ENCODE measurements at regions not wholly inside any gene's neighbourhood (a gene's known extent, or its start where the extent isn't known, plus 50 kb on each side); places are given as distances from the start of the nearest gene placed in this dataset.
"Not testable (repeated sequence)": the region's sequence is repeated elsewhere in the genome, so short reads cannot be mapped to it uniquely, and the experiment has no call there.

- intact Hi-C loops (cut with micrococcal nuclease; ENCODE audit: unreplicated experiment) = no loop called here
- CTCF ChIA-PET = no interaction called here
- DNase-seq = no peak
- Mint-ChIP-seq H3K4me3 (ENCODE audit: low read depth, unreplicated experiment) (no peak overlapping the region), H3K9me3 (ENCODE audit: low read depth, unreplicated experiment) (no peaks in the 10 kb centered on the region), H3K27ac (ENCODE audit: unreplicated experiment) (no peak overlapping the region), H3K36me3 (ENCODE audit: insufficient read depth, unreplicated experiment) (no peaks in the 10 kb centered on the region), H3K27me3 (ENCODE audit: unreplicated experiment) (no peaks in the 10 kb centered on the region), H3K4me1 (ENCODE audit: low read depth, unreplicated experiment) (no peaks in the 10 kb centered on the region)
- no TSS peak for BruUV-seq (replicated peaks)
- no peak for TF ChIP-seq CTCF (IDR thresholded peaks at IDR 0.05; ENCODE audit: unreplicated experiment)
Measured at GRCh38 chr4:84126061-84126787, 372.9 kb downstream of the NKX6-1 start.

GRCh38 chr4:84110040-84110439, 389.1 kb downstream of the NKX6-1 start:
- TF ChIP-seq CTCF (IDR thresholded peaks at IDR 0.05; ENCODE audit: unreplicated experiment) = no peak
- BruUV-seq (replicated peaks) = no TSS peak
- CTCF ChIA-PET = no interaction called here

GRCh38 chr4:84101653-84102625, 397.2 kb downstream of the NKX6-1 start:
- H3K36me3 Mint-ChIP-seq (ENCODE audit: insufficient read depth, unreplicated experiment); H3K4me1 Mint-ChIP-seq (ENCODE audit: low read depth, unreplicated experiment); H3K9me3 Mint-ChIP-seq (ENCODE audit: low read depth, unreplicated experiment); CTCF ChIA-PET; DNase-seq; H3K4me3 Mint-ChIP-seq (ENCODE audit: low read depth, unreplicated experiment); H3K27ac Mint-ChIP-seq (ENCODE audit: unreplicated experiment); intact Hi-C loops (cut with micrococcal nuclease; ENCODE audit: unreplicated experiment); BruUV-seq (replicated peaks): not testable (repeated sequence)
- peaks cover 19% of the 10 kb centered on the region for H3K27me3 Mint-ChIP-seq (ENCODE audit: unreplicated experiment)

More at GRCh38 chr4:84110040-84110439, 389.1 kb downstream of the NKX6-1 start:
- intact Hi-C loops (cut with micrococcal nuclease; ENCODE audit: unreplicated experiment) = no loop called here
- Mint-ChIP-seq H3K4me3 (ENCODE audit: low read depth, unreplicated experiment) (no peak overlapping the region), H3K36me3 (ENCODE audit: insufficient read depth, unreplicated experiment) (no peaks in the 10 kb centered on the region), H3K27ac (ENCODE audit: unreplicated experiment) (no peak overlapping the region), H3K4me1 (ENCODE audit: low read depth, unreplicated experiment) (no peaks in the 10 kb centered on the region), H3K27me3 (ENCODE audit: unreplicated experiment) (peaks cover 13% of the 10 kb centered on the region), H3K9me3 (ENCODE audit: low read depth, unreplicated experiment) (no peaks in the 10 kb centered on the region)
- DNase-seq = no peak

- no peak overlapping the region for H3K4me3 Mint-ChIP-seq (ENCODE audit: low read depth, unreplicated experiment)
- no peak for TF ChIP-seq CTCF (IDR thresholded peaks at IDR 0.05; ENCODE audit: unreplicated experiment)
- H3K36me3 Mint-ChIP-seq (ENCODE audit: insufficient read depth, unreplicated experiment) = no peaks in the 10 kb centered on the region
- no TSS peak for BruUV-seq (replicated peaks)
- H3K27ac Mint-ChIP-seq (ENCODE audit: unreplicated experiment) = no peak overlapping the region
- DNase-seq = no peak
- H3K9me3 Mint-ChIP-seq (ENCODE audit: low read depth, unreplicated experiment) = no peaks in the 10 kb centered on the region
- H3K27me3 Mint-ChIP-seq (ENCODE audit: unreplicated experiment) = peaks cover 7% of the 10 kb centered on the region
- no peaks in the 10 kb centered on the region for H3K4me1 Mint-ChIP-seq (ENCODE audit: low read depth, unreplicated experiment)
- intact Hi-C loops (cut with micrococcal nuclease; ENCODE audit: unreplicated experiment) = no loop called here
- CTCF ChIA-PET = no interaction called here
Measured at GRCh38 chr4:84100071-84100470, 399.0 kb downstream of the NKX6-1 start.
